IMR-90 (cell line): ENCODE measurements at regions not wholly inside any gene's neighbourhood (a gene's known extent, or its start where the extent isn't known, plus 50 kb on each side); places are given as distances from the start of the nearest gene placed in this dataset.

ENCODE experiments used
- ATAC-seq: fragments of 200-7000 bp; cut with Tn5 transposase; 2 replicates; pipeline ENCODE4 v1.9.1; 2020; ENCODE audit warnings: low read depth, mild to moderate bottlenecking, moderate library complexity
- BruUV-seq: library from RNA; stranded (reverse); fragments of 400-500 nt; replicated peaks from 2 replicates; lab custom pipeline; 2021; lab: Mats Ljungman, UMichigan
- CTCF ChIA-PET: fragments of 300-600 bp; formaldehyde crosslinking; extraction: SDS; loops from one replicate; lab custom pipeline; 2021; ENCODE audit warnings: antibody characterized with exemption; lab: Yijun Ruan, JAX
- POLR2A ChIA-PET: fragments of 300-600 bp; sonication (Branson Sonifier 250); formaldehyde crosslinking; loops from one replicate; lab custom pipeline; 2022; ENCODE audit warnings: antibody characterized with exemption; ENCODE audit not compliant: unreplicated experiment; lab: Charles Lee
- DNase-seq: peaks from one replicate; pipeline ENCODE4 v3.0.0; 2013
- H2AFZ ChIP-seq: replicated peaks from 2 replicates; pipeline ENCODE3; 2013; ENCODE audit warnings: low read length, mild to moderate bottlenecking; ENCODE audit not compliant: poor library complexity
- H2AK5ac ChIP-seq: 2 replicates; pipeline ENCODE4 v1.6.1; 2013; ENCODE audit warnings: low read depth, low read length, inconsistent platforms
- H2AK9ac ChIP-seq: replicated peaks from 2 replicates; pipeline ENCODE3; 2013; ENCODE audit warnings: mild to moderate bottlenecking, low read depth, low read length, moderate library complexity; ENCODE audit not compliant: poor library complexity
- H2BK120ac ChIP-seq: 2 replicates; pipeline ENCODE4 v1.6.1; 2013; ENCODE audit warnings: low read depth, low read length, inconsistent platforms
- H2BK15ac ChIP-seq: 3 replicates; pipeline ENCODE4 v1.6.1; 2013; ENCODE audit warnings: low read depth, low read length, inconsistent platforms
- H2BK20ac ChIP-seq: 2 replicates; pipeline ENCODE4 v1.6.1; 2013; ENCODE audit warnings: low read depth, mild to moderate bottlenecking, inconsistent platforms, low read length, moderate library complexity
- H2BK5ac ChIP-seq: 2 replicates; pipeline ENCODE4 v1.6.1; 2013; ENCODE audit warnings: mild to moderate bottlenecking, low read depth, low read length, inconsistent platforms; ENCODE audit not compliant: poor library complexity, severe bottlenecking
- H3K14ac ChIP-seq: replicated peaks from 2 replicates; pipeline ENCODE4 v1.6.1; 2013; ENCODE audit warnings: low read depth, low read length, inconsistent platforms
- H3K18ac ChIP-seq: 2 replicates; pipeline ENCODE4 v1.6.1; 2013; ENCODE audit warnings: low read depth, low read length, control low read depth
- H3K23ac ChIP-seq: 2 replicates; pipeline ENCODE4 v1.6.1; 2013; ENCODE audit warnings: low read depth, low read length, inconsistent platforms
- H3K27ac ChIP-seq: 2 replicates; pipeline ENCODE4 v1.5.1; 2013; ENCODE audit warnings: mild to moderate bottlenecking, control low read depth, low read length; ENCODE audit not compliant: insufficient read depth
- H3K27me3 ChIP-seq: 2 replicates; pipeline ENCODE4 v1.6.1; 2013; ENCODE audit warnings: low read length; ENCODE audit not compliant: control insufficient read depth, insufficient read depth
- H3K36me3 ChIP-seq: 2 replicates; pipeline ENCODE4 v1.6.1; 2013; ENCODE audit warnings: low read length, mixed read lengths; ENCODE audit not compliant: control insufficient read depth, insufficient read depth
- H3K4ac ChIP-seq: 2 replicates; pipeline ENCODE4 v1.6.1; 2013; ENCODE audit warnings: low read depth, low read length, inconsistent platforms
- H3K4me1 ChIP-seq: 2 replicates; pipeline ENCODE4 v1.6.1; 2013; ENCODE audit warnings: low read length, mixed read lengths; ENCODE audit not compliant: control insufficient read depth, insufficient read depth
- H3K4me2 ChIP-seq: 2 replicates; pipeline ENCODE4 v1.6.1; 2013; ENCODE audit warnings: low read depth, mild to moderate bottlenecking, control low read depth, low read length, moderate library complexity
- H3K4me3 ChIP-seq: 2 replicates; pipeline ENCODE4 v1.5.1; 2013; ENCODE audit warnings: low read depth, mild to moderate bottlenecking, control low read depth, low read length, moderate library complexity; ENCODE audit not compliant: insufficient read depth
- H3K56ac ChIP-seq: 2 replicates; pipeline ENCODE4 v1.6.1; 2013; ENCODE audit warnings: low read length, inconsistent platforms; ENCODE audit not compliant: insufficient read depth; ENCODE audit errors: extremely low read depth
- H3K79me1 ChIP-seq, 2 experiments: 2 replicates each; pipeline ENCODE4 v1.6.1; 2013; ENCODE audit warnings: low read length in 2 of 2, inconsistent platforms in 1 of 2, low read depth in 1 of 2
- H3K9ac ChIP-seq: 2 replicates; pipeline ENCODE4 v1.6.1; 2013; ENCODE audit warnings: low read depth, low read length, control low read depth
- H3K9me1 ChIP-seq: 2 replicates; pipeline ENCODE4 v1.6.1; 2013; ENCODE audit warnings: low read length, inconsistent platforms; ENCODE audit not compliant: insufficient read depth
- H3K9me3 ChIP-seq: 2 replicates; pipeline ENCODE4 v1.6.1; 2013; ENCODE audit warnings: low read length; ENCODE audit not compliant: control insufficient read depth, insufficient read depth
- H4K20me1 ChIP-seq: 2 replicates; pipeline ENCODE4 v1.6.1; 2013; ENCODE audit warnings: low read length, inconsistent platforms; ENCODE audit not compliant: insufficient read depth
- H4K5ac ChIP-seq: 2 replicates; pipeline ENCODE4 v1.6.1; 2013; ENCODE audit warnings: mild to moderate bottlenecking, low read depth, low read length, control low read depth
- H4K8ac ChIP-seq, 2 experiments: 2 replicates each; pipeline ENCODE4 v1.6.1; 2013; ENCODE audit warnings: low read depth in 2 of 2, low read length in 2 of 2, control low read depth in 1 of 2, inconsistent platforms in 1 of 2
- H4K91ac ChIP-seq: 2 replicates; pipeline ENCODE4 v1.6.1; 2013; ENCODE audit warnings: low read depth, low read length, inconsistent platforms; ENCODE audit not compliant: insufficient read depth
- CHD1 ChIP-seq: IDR thresholded peaks from 2 replicates; pipeline ENCODE4 v1.6.1; 2012; ENCODE audit warnings: low read depth, low read length, improper control_type of control experiment
- ELK1 ChIP-seq: fragments of 150-350 bp; IDR thresholded peaks from 2 replicates; pipeline ENCODE4 v1.6.1; 2016; ENCODE audit warnings: low read depth, mild to moderate bottlenecking, low read length, moderate library complexity, borderline replicate concordance
- FOS ChIP-seq: fragments of 150-350 bp; IDR thresholded peaks from 2 replicates; pipeline ENCODE4 v1.6.1; 2016; ENCODE audit warnings: low read depth, low read length
- POLR2A ChIP-seq: IDR thresholded peaks from 2 replicates; pipeline ENCODE4 v1.6.1; 2012; ENCODE audit warnings: mild to moderate bottlenecking, low read depth, low read length
- RAD21 ChIP-seq: IDR thresholded peaks from 2 replicates; pipeline ENCODE4 v1.6.1; 2012; ENCODE audit warnings: low read length, improper control_type of control experiment
- RCOR1 ChIP-seq: IDR thresholded peaks from 2 replicates; pipeline ENCODE4 v1.6.1; 2012; ENCODE audit warnings: mild to moderate bottlenecking, low read length, improper control_type of control experiment; ENCODE audit not compliant: insufficient replicate concordance
- RFX5 ChIP-seq: IDR thresholded peaks from 2 replicates; pipeline ENCODE4 v1.8.0; 2012; ENCODE audit warnings: low read depth, mild to moderate bottlenecking, low read length, moderate library complexity
- SMC3 ChIP-seq: fragments of 150-350 bp; IDR thresholded peaks from 2 replicates; pipeline ENCODE4 v1.6.1; 2016; ENCODE audit warnings: low read depth, mild to moderate bottlenecking, antibody characterized with exemption, low read length, moderate library complexity
- WGBS, 2 experiments: methylation state at CpG; one replicate each; pipeline versions ENCODE4 v1.1.5 to v1.1.7; 2013; ENCODE audit warnings: missing lambda C conversion rate in 2 of 2; ENCODE audit not compliant: insufficient read length in 1 of 2; ENCODE audit errors: extremely low coverage in 2 of 2; 5-methylcytosine and 5-hydroxymethylcytosine counted together
- dilution Hi-C: fragments of 300-500 bp; cut with HindIII; formaldehyde crosslinking; loops from one replicate; pipeline ENCODE4 v1.14.3; 2018; ENCODE audit warnings: low sequenced_read_pairs; ENCODE audit not compliant: unreplicated experiment
- in situ Hi-C: fragments of 300-500 bp; cut with MboI; formaldehyde crosslinking; loops from 3 replicates; pipeline ENCODE4 v1.14.3; 2019; ENCODE audit warnings: low sequenced_read_pairs, inconsistent platforms, mixed read lengths
- intact Hi-C: fragments of 100-400 bp; cut with micrococcal nuclease; formaldehyde crosslinking; loops from 2 replicates; pipeline ENCODE4 v1.10.0; 2022

GRCh38 chr18:67710639-67711038 is 194.1 kb upstream of the DSEL start:
- TF ChIP-seq RFX5 (no peak), RCOR1 (no peak), ELK1 (no peak), RAD21 (no peak), FOS (no peak), SMC3 (no peak), POLR2A (no peak), CHD1 (no peak)
- Histone ChIP-seq H4K8ac (no peak overlapping the region), H3K4me2 (no peak overlapping the region), H3K4ac (no peak overlapping the region), H3K23ac (no peak overlapping the region), H3K27ac (no peak overlapping the region), H3K9me3 (no peaks in the 10 kb centered on the region), H3K9ac (no peak overlapping the region), H3K36me3 (no peaks in the 10 kb centered on the region), H2BK5ac (no peak overlapping the region), H2AK9ac (no peak overlapping the region), H3K18ac (no peak overlapping the region), H2AFZ (no peak overlapping the region), H3K27me3 (no peaks in the 10 kb centered on the region), H4K5ac (no peak overlapping the region), H2BK20ac (no peak overlapping the region), H4K20me1 (no peaks in the 10 kb centered on the region), H3K56ac (no peak overlapping the region), H3K4me1 (no peaks in the 10 kb centered on the region), H3K4me3 (no peak overlapping the region), H3K9me1 (no peaks in the 10 kb centered on the region), H2BK15ac (no peak overlapping the region), H4K91ac (no peak overlapping the region), H3K14ac (no peak overlapping the region), H2AK5ac (no peak overlapping the region), H3K79me1 (no peaks in the 10 kb centered on the region), H2BK120ac (no peak overlapping the region)
- DNase-seq = no peak
- ChIA-PET CTCF (interaction anchor here (0.5 kb wide), 1 partner anchor 179 kb away, joined by 3 read pairs; no protein-coding TSS in a partner anchor), POLR2A (no interaction called here)
- dilution Hi-C loops = no loop called here
- BruUV-seq = no TSS peak
- WGBS, 2 experiments = no CpG with 5 or more reads among the region's 2 CpGs
- in situ Hi-C loops = no loop called here
- intact Hi-C loops = no loop called here
- no peak for ATAC-seq
